ENCODE measurements at regions not wholly inside any gene's neighbourhood (a gene's known extent, or its start where the extent isn't known, plus 50 kb on each side); places are given as distances from the start of the nearest gene placed in this dataset.

DNA sequence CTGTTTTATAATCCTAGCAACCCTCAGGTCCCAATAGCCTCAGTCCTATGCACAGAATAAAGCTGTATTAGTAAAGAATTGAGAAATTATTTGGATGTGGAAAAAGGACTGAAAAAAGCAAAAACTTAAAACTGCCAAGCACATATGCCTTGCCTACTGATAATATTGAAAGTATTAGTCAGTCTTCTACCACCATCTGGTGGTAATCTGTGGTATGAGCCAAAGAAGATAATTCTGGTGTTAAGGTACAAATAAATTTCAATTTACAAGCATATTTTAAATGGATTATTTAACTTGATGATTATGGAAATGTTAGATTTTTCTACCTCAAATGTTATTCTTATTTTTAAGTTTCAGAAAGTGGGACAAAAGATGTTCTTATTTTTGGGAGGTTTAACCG is 460.3 kb upstream of the KLHL1 start:
- 0 out of 2 replicates have a peak overlapping the region, but pooled peaks have one; percentile 35 for H3K4me3 ChIP-seq (ENCODE audit: low read length)
- H3K27me3 ChIP-seq (ENCODE audit: low read depth, low read length) = no peaks in the 10 kb centered on the region
- H3K4me1 ChIP-seq (ENCODE audit: low read length) = no peaks in the 10 kb centered on the region
- H4K20me1 ChIP-seq (ENCODE audit: insufficient read depth, low read length) = no peaks in the 10 kb centered on the region
- no peak overlapping the region for H3K27ac ChIP-seq (ENCODE audit: low read length)
- TF ChIP-seq, protein P1, sequence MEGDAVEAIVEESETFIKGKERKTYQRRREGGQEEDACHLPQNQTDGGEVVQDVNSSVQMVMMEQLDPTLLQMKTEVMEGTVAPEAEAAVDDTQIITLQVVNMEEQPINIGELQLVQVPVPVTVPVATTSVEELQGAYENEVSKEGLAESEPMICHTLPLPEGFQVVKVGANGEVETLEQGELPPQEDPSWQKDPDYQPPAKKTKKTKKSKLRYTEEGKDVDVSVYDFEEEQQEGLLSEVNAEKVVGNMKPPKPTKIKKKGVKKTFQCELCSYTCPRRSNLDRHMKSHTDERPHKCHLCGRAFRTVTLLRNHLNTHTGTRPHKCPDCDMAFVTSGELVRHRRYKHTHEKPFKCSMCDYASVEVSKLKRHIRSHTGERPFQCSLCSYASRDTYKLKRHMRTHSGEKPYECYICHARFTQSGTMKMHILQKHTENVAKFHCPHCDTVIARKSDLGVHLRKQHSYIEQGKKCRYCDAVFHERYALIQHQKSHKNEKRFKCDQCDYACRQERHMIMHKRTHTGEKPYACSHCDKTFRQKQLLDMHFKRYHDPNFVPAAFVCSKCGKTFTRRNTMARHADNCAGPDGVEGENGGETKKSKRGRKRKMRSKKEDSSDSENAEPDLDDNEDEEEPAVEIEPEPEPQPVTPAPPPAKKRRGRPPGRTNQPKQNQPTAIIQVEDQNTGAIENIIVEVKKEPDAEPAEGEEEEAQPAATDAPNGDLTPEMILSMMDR (IDR thresholded peaks at IDR 0.05; ENCODE audit: low read depth, low read length) = peak; percentile 91
- TF ChIP-seq EZH2phosphoT487 (IDR thresholded peaks at IDR 0.05; ENCODE audit: low read depth) = no peak
- no peaks in the 10 kb centered on the region for H3K36me3 ChIP-seq (replicated peaks; ENCODE audit: low read depth, low read length)
- no peaks in the 10 kb centered on the region for H3K9me3 ChIP-seq (ENCODE audit: insufficient read depth, low read length)
- no peak overlapping the region for H2AFZ ChIP-seq (ENCODE audit: low read depth, low read length)
- H3K4me2 ChIP-seq (ENCODE audit: low read length) = peak overlapping the region; percentile 55
- no peak overlapping the region for H3K9ac ChIP-seq (ENCODE audit: low read length)
- H3K79me2 ChIP-seq (ENCODE audit: low read length) = no peaks in the 10 kb centered on the region

DNA sequence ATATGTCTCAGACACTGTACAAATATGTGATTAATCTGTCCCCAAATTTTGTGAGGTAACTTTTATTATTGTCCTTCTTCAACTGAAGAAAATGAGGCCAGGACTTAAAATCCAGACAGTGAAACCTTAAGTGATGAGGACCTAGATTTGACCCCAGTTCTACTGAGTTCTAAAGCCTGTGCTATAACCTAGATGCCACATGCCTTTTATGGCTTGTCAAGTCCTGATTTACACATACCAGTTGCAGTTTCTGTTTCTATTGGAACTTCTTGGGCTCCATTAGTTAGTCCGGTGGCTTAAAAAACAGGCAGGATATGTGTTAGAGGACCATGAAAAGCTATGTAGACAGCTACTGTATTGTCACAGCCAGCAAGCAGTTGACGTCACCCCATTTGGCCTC is 436.5 kb upstream of the KLHL1 start:
- no peak overlapping the region for H3K9ac ChIP-seq (ENCODE audit: low read length)
- H4K20me1 ChIP-seq (ENCODE audit: insufficient read depth, low read length) = no peaks in the 10 kb centered on the region
- H3K4me2 ChIP-seq (ENCODE audit: low read length) = no peak overlapping the region
- H3K36me3 ChIP-seq (replicated peaks; ENCODE audit: low read depth, low read length) = no peaks in the 10 kb centered on the region
- no peaks in the 10 kb centered on the region for H3K27me3 ChIP-seq (ENCODE audit: low read depth, low read length)
- no peaks in the 10 kb centered on the region for H3K79me2 ChIP-seq (ENCODE audit: low read length)
- H3K4me1 ChIP-seq (ENCODE audit: low read length) = no peaks in the 10 kb centered on the region
- H3K4me3 ChIP-seq (ENCODE audit: low read length) = no peak overlapping the region
- TF ChIP-seq, protein P1 (IDR thresholded peaks at IDR 0.05; ENCODE audit: low read depth, low read length) = no peak
- no peak for TF ChIP-seq EZH2phosphoT487 (IDR thresholded peaks at IDR 0.05; ENCODE audit: low read depth)
- peak overlapping the region; percentile 67; the same call in 1 of the 2 replicates for H2AFZ ChIP-seq (ENCODE audit: low read depth, low read length)
- no peaks in the 10 kb centered on the region for H3K9me3 ChIP-seq (ENCODE audit: insufficient read depth, low read length)
- no peak overlapping the region for H3K27ac ChIP-seq (ENCODE audit: low read length)

DNA sequence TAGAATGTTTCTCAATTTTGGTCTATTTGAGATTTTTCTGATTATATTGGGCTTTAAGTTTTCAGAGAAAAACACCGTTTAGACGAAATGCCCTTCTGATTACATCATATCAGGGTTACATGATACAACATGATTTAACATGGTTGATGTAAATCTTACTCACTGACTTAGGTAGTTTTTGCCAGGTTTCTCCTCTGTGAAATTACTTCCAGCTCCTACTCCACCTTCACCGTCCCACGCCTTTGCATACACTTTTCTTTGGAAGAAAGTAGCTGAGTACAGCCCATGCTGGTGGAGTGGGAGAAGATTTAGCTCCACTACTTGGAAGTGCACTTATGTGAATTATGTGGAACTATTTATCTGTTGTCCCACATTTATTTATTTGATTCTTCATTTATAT is 433.2 kb upstream of the KLHL1 start:
- no peak overlapping the region for H3K27ac ChIP-seq (ENCODE audit: low read length)
- H3K79me2 ChIP-seq (ENCODE audit: low read length) = no peaks in the 10 kb centered on the region
- no peaks in the 10 kb centered on the region for H4K20me1 ChIP-seq (ENCODE audit: insufficient read depth, low read length)
- H3K4me1 ChIP-seq (ENCODE audit: low read length) = peaks cover 6% of the 10 kb centered on the region
- no peak overlapping the region for H3K9ac ChIP-seq (ENCODE audit: low read length)
- H2AFZ ChIP-seq (ENCODE audit: low read depth, low read length) = no peak overlapping the region
- no peak for TF ChIP-seq EZH2phosphoT487 (IDR thresholded peaks at IDR 0.05; ENCODE audit: low read depth)
- TF ChIP-seq, protein P1 (IDR thresholded peaks at IDR 0.05; ENCODE audit: low read depth, low read length) = no peak
- H3K36me3 ChIP-seq (replicated peaks; ENCODE audit: low read depth, low read length) = no peaks in the 10 kb centered on the region
- no peaks in the 10 kb centered on the region for H3K27me3 ChIP-seq (ENCODE audit: low read depth, low read length)
- H3K4me2 ChIP-seq (ENCODE audit: low read length) = no peak overlapping the region
- H3K9me3 ChIP-seq (ENCODE audit: insufficient read depth, low read length) = no peaks in the 10 kb centered on the region
- no peak overlapping the region for H3K4me3 ChIP-seq (ENCODE audit: low read length)

DNA sequence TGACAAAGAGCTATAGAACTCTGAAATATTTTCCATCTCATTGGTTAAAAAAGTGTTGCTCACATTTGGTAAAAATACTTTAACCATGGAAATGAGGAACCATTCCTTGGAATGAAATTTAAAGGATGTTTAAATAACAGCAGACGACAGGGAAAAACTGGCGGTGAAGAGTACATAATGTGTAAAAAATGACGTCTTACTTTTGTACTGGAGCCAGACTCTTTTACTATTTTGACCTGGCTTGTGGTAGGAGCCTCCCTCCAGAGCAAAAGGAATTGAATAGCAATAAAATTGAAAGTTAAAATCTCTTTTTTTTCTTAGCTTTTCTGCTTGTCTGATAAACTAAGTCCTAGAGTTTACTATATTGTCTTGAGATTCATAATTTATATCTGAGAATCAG is 426.2 kb upstream of the KLHL1 start:
- TF ChIP-seq, protein P1 (IDR thresholded peaks at IDR 0.05; ENCODE audit: low read depth, low read length) = no peak
- no peak for TF ChIP-seq EZH2phosphoT487 (IDR thresholded peaks at IDR 0.05; ENCODE audit: low read depth)
- H4K20me1 ChIP-seq (ENCODE audit: insufficient read depth, low read length) = no peaks in the 10 kb centered on the region
- no peaks in the 10 kb centered on the region for H3K79me2 ChIP-seq (ENCODE audit: low read length)
- peaks cover 6% of the 10 kb centered on the region for H3K4me1 ChIP-seq (ENCODE audit: low read length)
- no peak overlapping the region for H2AFZ ChIP-seq (ENCODE audit: low read depth, low read length)
- no peaks in the 10 kb centered on the region for H3K27me3 ChIP-seq (ENCODE audit: low read depth, low read length)
- no peaks in the 10 kb centered on the region for H3K36me3 ChIP-seq (replicated peaks; ENCODE audit: low read depth, low read length)
- no peak overlapping the region for H3K9ac ChIP-seq (ENCODE audit: low read length)
- no peak overlapping the region for H3K4me2 ChIP-seq (ENCODE audit: low read length)
- H3K27ac ChIP-seq (ENCODE audit: low read length) = no peak overlapping the region
- H3K9me3 ChIP-seq (ENCODE audit: insufficient read depth, low read length) = no peaks in the 10 kb centered on the region
- H3K4me3 ChIP-seq (ENCODE audit: low read length) = no peak overlapping the region

Measured in OCI-LY3 (cell line).